HepG2 (cell line): ENCODE measurements at regions not wholly inside any gene's neighbourhood (a gene's known extent, or its start where the extent isn't known, plus 50 kb on each side); places are given as distances from the start of the nearest gene placed in this dataset.

Experiments used
- ATAC-seq: fragments of 200-7000 bp; cut with Tn5 transposase; 3 replicates; pipeline ENCODE4 v1.9.1; 2020; ENCODE audit warnings: mild to moderate bottlenecking, moderate library complexity
- BruUV-seq: library from RNA; stranded (reverse); fragments of 400-500 nt; replicated peaks from 2 replicates; lab custom pipeline; 2021; lab: Mats Ljungman, UMichigan
- CTCF ChIA-PET: fragments of 300-600 bp; formaldehyde crosslinking; extraction: SDS; loops from one replicate; lab custom pipeline; 2021; ENCODE audit warnings: low total read pairs, inconsistent platforms, low intra/inter-chr PET ratio; lab: Yijun Ruan, JAX
- POLR2A ChIA-PET: fragments of 350-600 bp; sonication (Branson Sonifier 250); formaldehyde crosslinking; loops from one replicate; lab custom pipeline; 2020; ENCODE audit warnings: antibody characterized with exemption, inconsistent platforms; lab: Yijun Ruan, JAX
- DNase-seq: peaks from one replicate; pipeline ENCODE4 v3.0.0-alpha.2; 2015; ENCODE audit warnings: low spot score
- FAIRE-seq: peaks from 3 replicates; lab custom pipeline; 2011; peaks lifted over from hg19 to GRCh38; lab: Jason Lieb, UNC
- H2AFZ ChIP-seq: one replicate; pipeline ENCODE4 v1.6.1; 2011; ENCODE audit warnings: low read length, inconsistent platforms
- H3K27ac ChIP-seq: fragments of 300-600 bp; 3 replicates; pipeline ENCODE4 v1.8.0; 2011; ENCODE audit warnings: mixed run types, mild to moderate bottlenecking, mixed read lengths, low read length, inconsistent platforms; ENCODE audit not compliant: insufficient read depth; ENCODE audit errors: extremely low read length
- H3K27me3 ChIP-seq, 2 experiments: fragments of 200-600 bp in 1 of 2; 2 replicates in 1 of 2; 3 replicates in 1 of 2; pipeline versions ENCODE4 v1.6.0 to v1.8.0; 2011; ENCODE audit warnings: low read length in 2 of 2, mild to moderate bottlenecking in 2 of 2, moderate library complexity in 2 of 2, inconsistent platforms in 1 of 2; ENCODE audit not compliant: insufficient read depth in 2 of 2, control insufficient read depth in 1 of 2
- H3K36me3 ChIP-seq, 2 experiments: fragments of 200-600 bp in 1 of 2; replicated peaks in 1 of 2; 2 replicates in 1 of 2; 3 replicates in 1 of 2; pipeline versions ENCODE4 v1.5.1 to v1.8.0; 2011; ENCODE audit warnings: low read length in 2 of 2, inconsistent platforms in 1 of 2; ENCODE audit not compliant: insufficient read depth in 2 of 2, control insufficient read depth in 1 of 2
- H3K4me1 ChIP-seq: 2 replicates; pipeline ENCODE4 v1.5.1; 2012; ENCODE audit warnings: low read length, inconsistent platforms; ENCODE audit not compliant: insufficient read depth
- H3K4me2 ChIP-seq: 2 replicates; pipeline ENCODE4 v1.6.0; 2011; ENCODE audit warnings: low read depth, low read length, inconsistent platforms
- H3K4me3 ChIP-seq, 3 experiments: fragments of 200-600 bp in 1 of 3; sonication (generic), shearing (Covaris generic) in 1 of 3; replicated peaks in 1 of 3; 2 replicates each; pipeline ENCODE4 v1.5.1; 2011 to 2016; ENCODE audit warnings: low read length in 3 of 3, inconsistent platforms in 2 of 3, low read depth in 2 of 3, mild to moderate bottlenecking in 2 of 3, control low read depth in 1 of 3, mixed read lengths in 1 of 3; ENCODE audit not compliant: insufficient read depth in 1 of 3
- H3K79me2 ChIP-seq: one replicate; pipeline ENCODE4 v1.6.1; 2011; ENCODE audit warnings: low read length, inconsistent platforms; ENCODE audit not compliant: insufficient read depth
- H3K9ac ChIP-seq: 2 replicates; pipeline ENCODE4 v1.6.0; 2011; ENCODE audit warnings: mild to moderate bottlenecking, low read depth, low read length, inconsistent platforms; ENCODE audit not compliant: insufficient read depth
- H3K9me3 ChIP-seq: 2 replicates; pipeline ENCODE4 v1.5.1; 2012; ENCODE audit warnings: mild to moderate bottlenecking, low read length
- H4K20me1 ChIP-seq: 2 replicates; pipeline ENCODE4 v1.6.0; 2011; ENCODE audit warnings: inconsistent platforms, mild to moderate bottlenecking, low read length, moderate library complexity; ENCODE audit not compliant: insufficient read depth
- CEBPB ChIP-seq: IDR thresholded peaks from 2 replicates; pipeline ENCODE4 v1.6.1; 2011; ENCODE audit warnings: low read depth, low read length, improper control_type of control experiment, borderline replicate concordance
- CENPT ChIP-seq: sonication (generic); formaldehyde crosslinking; IDR thresholded peaks from 2 replicates; pipeline ENCODE4 v1.8.0; 2022; ENCODE audit warnings: low read depth, mild to moderate bottlenecking, moderate library complexity, missing genetic modification reagents
- POLR2G ChIP-seq: fragments of 200-400 bp; formaldehyde crosslinking; IDR thresholded peaks from 2 replicates; pipeline ENCODE4 v1.6.1; 2018; ENCODE audit warnings: mild to moderate bottlenecking, low read depth, low read length, moderate library complexity
- SMAD1 ChIP-seq: sonication (generic); formaldehyde crosslinking; IDR thresholded peaks from 2 replicates; pipeline ENCODE4 v1.4.0; 2020; ENCODE audit warnings: missing genetic modification reagents, low read depth, mild to moderate bottlenecking, borderline replicate concordance
- TCF7L2 ChIP-seq: IDR thresholded peaks from 2 replicates; pipeline ENCODE4 v1.6.1; 2011; ENCODE audit warnings: mild to moderate bottlenecking, low read depth, low read length, moderate library complexity
- ZFP90 ChIP-seq: sonication (generic); formaldehyde crosslinking; IDR thresholded peaks from 2 replicates; pipeline ENCODE4 v1.8.0; 2022; ENCODE audit warnings: missing genetic modification reagents, mild to moderate bottlenecking, inconsistent platforms, borderline replicate concordance
- ZKSCAN8 ChIP-seq: IDR thresholded peaks from 2 replicates; pipeline ENCODE4 v1.6.1; 2016; ENCODE audit warnings: borderline replicate concordance, missing genetic modification reagents, missing compliant biosample characterization
- ZNF275 ChIP-seq: sonication (generic); formaldehyde crosslinking; IDR thresholded peaks from 2 replicates; pipeline ENCODE4 v1.8.0; 2022; ENCODE audit warnings: missing genetic modification reagents, mild to moderate bottlenecking, inconsistent platforms, borderline replicate concordance
- ZNF34 ChIP-seq: sonication (generic); formaldehyde crosslinking; IDR thresholded peaks from 2 replicates; pipeline ENCODE4 v1.4.0; 2020; ENCODE audit warnings: mild to moderate bottlenecking, missing genetic modification reagents, borderline replicate concordance
- WGBS: methylation state at CpG from one replicate; pipeline ENCODE4 v1.1.6; 2017; ENCODE audit warnings: low lambda C conversion rate; 5-methylcytosine and 5-hydroxymethylcytosine counted together
- in situ Hi-C: cut with HindIII; loops from 2 replicates; pipeline ENCODE4 v1.10.0; 2017; ENCODE audit warnings: low pct_unique_long_range_greater_than_20kb; ENCODE audit not compliant: extremely low pct_ligation_motif_present
- intact Hi-C: fragments of 100-400 bp; cut with micrococcal nuclease; formaldehyde crosslinking; loops from one replicate; pipeline ENCODE4 v1.10.0; 2022; ENCODE audit not compliant: unreplicated experiment

- no peaks in the 10 kb centered on the region for H3K79me2 ChIP-seq
- H2AFZ ChIP-seq = no peak overlapping the region
- TF ChIP-seq CENPT (CRISPR knock-in tag) (no peak), POLR2G (no peak), ZNF275 (CRISPR knock-in tag) (no peak), SMAD1 (CRISPR knock-in tag) (no peak), TCF7L2 (no peak), ZNF34 (CRISPR knock-in tag) (no peak), CEBPB (no peak), ZFP90 (no peak), ZKSCAN8 (CRISPR knock-in tag) (no peak)
- WGBS = 32% methylated on average over 3 of the region's 3 CpGs
- H3K27ac ChIP-seq = no peak overlapping the region
- peaks cover 8% of the 10 kb centered on the region for H3K4me1 ChIP-seq
- intact Hi-C loops (no loop called here), in situ Hi-C loops (no loop called here)
- H3K4me3 ChIP-seq = no peak overlapping the region
- H3K27me3 ChIP-seq = peaks cover 0 to 9% of the 10 kb centered on the region in 2 experiments; a peak in 1 of 5 replicates
- FAIRE-seq = no peak
- DNase-seq = no peak
- no peak overlapping the region for H3K4me2 ChIP-seq
- CTCF ChIA-PET = no interaction called here
- no peaks in the 10 kb centered on the region for H4K20me1 ChIP-seq
- no peaks in the 10 kb centered on the region; a peak in 1 of 5 replicates for H3K36me3 ChIP-seq
- POLR2A ChIA-PET = no interaction called here
- no peak for ATAC-seq
- H3K9me3 ChIP-seq = no peaks in the 10 kb centered on the region
- no TSS peak for BruUV-seq
- no peak overlapping the region for H3K9ac ChIP-seq
Measured at GRCh38 chr10:29146311-29147100, 142.4 kb upstream of the LYZL1 start.
